AG04450 (cell line): ENCODE measurements at regions not wholly inside any gene's neighbourhood (a gene's known extent, or its start where the extent isn't known, plus 50 kb on each side); places are given as distances from the start of the nearest gene placed in this dataset.
"Not testable (repeated sequence)": the region's sequence is repeated elsewhere in the genome, so short reads cannot be mapped to it uniquely, and the experiment has no call there.

Source experiments
- CTCF ChIA-PET: fragments of 300-600, 350-600 bp; formaldehyde crosslinking; extraction: SDS; loops from one replicate; lab custom pipeline; 2022; ENCODE audit warnings: antibody characterized with exemption, inconsistent platforms; lab: Charles Lee
- POLR2A ChIA-PET: fragments of 350-600 bp; formaldehyde crosslinking; extraction: SDS; loops from one replicate; lab custom pipeline; 2021; ENCODE audit warnings: antibody characterized with exemption, inconsistent platforms; lab: Yijun Ruan, JAX
- DNase-seq: peaks from one replicate; pipeline ENCODE4 v3.0.0-alpha.2; 2011; ENCODE audit warnings: low read depth, low spot score
- H3K27ac ChIP-seq: one replicate; pipeline ENCODE4 v1.5.1; 2012; ENCODE audit warnings: low read depth, low read length, control low read depth
- H3K27me3 ChIP-seq: one replicate; pipeline ENCODE4 v1.6.0; 2012; ENCODE audit warnings: low read length; ENCODE audit not compliant: control insufficient read depth, insufficient read depth
- H3K4me3 ChIP-seq: 2 replicates; pipeline ENCODE4 v1.5.1; 2011; ENCODE audit warnings: mild to moderate bottlenecking, low read depth, low read length, control low read depth
- H3K9me3 ChIP-seq: 2 replicates; pipeline ENCODE4 v1.5.1; 2012; ENCODE audit warnings: low read length; ENCODE audit not compliant: control insufficient read depth, insufficient read depth
- TF ChIP-seq, protein P1 (sequence below): IDR thresholded peaks from 2 replicates; pipeline ENCODE4 v1.5.1; 2011; ENCODE audit warnings: low read depth, low read length, control low read depth, inconsistent platforms

GRCh38 chr6:103820148-103820547 lies 1039.6 kb downstream of the HACE1 start:
- H3K27me3 ChIP-seq: no peaks in the 10 kb centered on the region
- H3K9me3 ChIP-seq: peaks cover 12% of the 10 kb centered on the region; the same call in 1 of the 2 replicates
- CTCF ChIA-PET: no interaction called here
- H3K4me3 ChIP-seq: no peak overlapping the region
- POLR2A ChIA-PET: no interaction called here
- TF ChIP-seq, protein P1, sequence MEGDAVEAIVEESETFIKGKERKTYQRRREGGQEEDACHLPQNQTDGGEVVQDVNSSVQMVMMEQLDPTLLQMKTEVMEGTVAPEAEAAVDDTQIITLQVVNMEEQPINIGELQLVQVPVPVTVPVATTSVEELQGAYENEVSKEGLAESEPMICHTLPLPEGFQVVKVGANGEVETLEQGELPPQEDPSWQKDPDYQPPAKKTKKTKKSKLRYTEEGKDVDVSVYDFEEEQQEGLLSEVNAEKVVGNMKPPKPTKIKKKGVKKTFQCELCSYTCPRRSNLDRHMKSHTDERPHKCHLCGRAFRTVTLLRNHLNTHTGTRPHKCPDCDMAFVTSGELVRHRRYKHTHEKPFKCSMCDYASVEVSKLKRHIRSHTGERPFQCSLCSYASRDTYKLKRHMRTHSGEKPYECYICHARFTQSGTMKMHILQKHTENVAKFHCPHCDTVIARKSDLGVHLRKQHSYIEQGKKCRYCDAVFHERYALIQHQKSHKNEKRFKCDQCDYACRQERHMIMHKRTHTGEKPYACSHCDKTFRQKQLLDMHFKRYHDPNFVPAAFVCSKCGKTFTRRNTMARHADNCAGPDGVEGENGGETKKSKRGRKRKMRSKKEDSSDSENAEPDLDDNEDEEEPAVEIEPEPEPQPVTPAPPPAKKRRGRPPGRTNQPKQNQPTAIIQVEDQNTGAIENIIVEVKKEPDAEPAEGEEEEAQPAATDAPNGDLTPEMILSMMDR: no peak
- H3K27ac ChIP-seq: no peak overlapping the region
- DNase-seq: no peak

- DNase-seq: no peak
- POLR2A ChIA-PET: no interaction called here
- CTCF ChIA-PET: no interaction called here
Measured at GRCh38 chr6:103819509-103819908, 1040.2 kb downstream of the HACE1 start.

GRCh38 chr6:103812970-103813369 lies 1046.7 kb downstream of the HACE1 start:
- Histone ChIP-seq H3K9me3 (no peaks in the 10 kb centered on the region), H3K27ac (no peak overlapping the region), H3K27me3 (no peaks in the 10 kb centered on the region), H3K4me3 (no peak overlapping the region)
- ChIA-PET CTCF (no interaction called here), POLR2A (no interaction called here)
- TF ChIP-seq, protein P1: no peak
- no peak for DNase-seq

More at GRCh38 chr6:103819509-103819908, 1040.2 kb downstream of the HACE1 start:
- no peaks in the 10 kb centered on the region for H3K27me3 ChIP-seq
- no peak overlapping the region for H3K27ac ChIP-seq
- H3K9me3 ChIP-seq: peaks cover 12% of the 10 kb centered on the region; the same call in 1 of the 2 replicates
- TF ChIP-seq, protein P1: no peak
- H3K4me3 ChIP-seq: no peak overlapping the region

DNA sequence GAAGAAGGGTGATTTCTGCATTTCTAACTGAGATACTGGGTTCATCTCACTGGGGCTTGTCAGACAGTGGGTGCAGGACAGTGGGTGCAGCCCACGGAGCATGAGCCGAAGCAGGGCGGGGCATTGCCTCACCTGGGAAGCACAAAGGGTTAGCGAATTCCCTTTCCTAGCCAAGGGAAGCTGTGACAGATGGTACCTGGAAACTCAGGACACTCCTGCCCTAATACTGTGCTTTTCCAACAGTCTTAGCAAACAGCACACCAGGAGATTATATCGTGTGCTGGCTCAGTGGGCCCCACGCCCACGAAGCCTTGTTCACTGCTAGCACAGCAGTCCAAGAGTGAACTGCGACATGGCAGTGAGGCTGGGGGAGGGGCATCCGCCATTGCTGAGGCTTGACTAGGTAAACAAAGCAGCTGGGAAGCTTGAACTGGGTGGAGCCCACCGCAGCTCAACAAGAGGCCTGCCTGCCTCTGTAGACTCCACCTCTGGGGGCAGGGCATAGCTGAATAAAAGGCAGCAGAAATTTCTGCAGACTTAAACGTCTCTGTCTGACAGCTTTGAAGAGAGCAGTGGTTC lies 1057.7 kb downstream of the HACE1 start:
- DNase-seq, H3K9me3 ChIP-seq, H3K4me3 ChIP-seq, POLR2A ChIA-PET, H3K27ac ChIP-seq, H3K27me3 ChIP-seq: not testable (repeated sequence)
- CTCF ChIA-PET: interaction anchor here (0.6 kb wide), 1 partner anchor 17 kb away, joined by 5 read pairs; no protein-coding TSS in a partner anchor

GRCh38 chr6:103799971-103800670 lies 1059.6 kb downstream of the HACE1 start:
- no peak for DNase-seq
- TF ChIP-seq, protein P1: no peak
- H3K9me3 ChIP-seq: peaks cover 6% of the 10 kb centered on the region
- CTCF ChIA-PET: no interaction called here
- H3K27me3 ChIP-seq: no peaks in the 10 kb centered on the region
- H3K27ac ChIP-seq: no peak overlapping the region
- no peak overlapping the region for H3K4me3 ChIP-seq
- POLR2A ChIA-PET: no interaction called here
